GM12878 (cell line): ENCODE measurements at regions not wholly inside any gene's neighbourhood (a gene's known extent, or its start where the extent isn't known, plus 50 kb on each side); places are given as distances from the start of the nearest gene placed in this dataset.

Experiments
- RFX5 ChIP-seq: IDR thresholded peaks from 2 replicates; pipeline ENCODE4 v1.6.1; 2011; ENCODE audit warnings: low read depth, low read length, improper control_type of control experiment
- TF ChIP-seq, protein P1 (sequence below): IDR thresholded peaks from 2 replicates; pipeline ENCODE4 v1.6.1; 2011; ENCODE audit warnings: mild to moderate bottlenecking, low read depth, low read length, moderate library complexity; ENCODE audit not compliant: insufficient replicate concordance
- TF ChIP-seq, protein P2 (sequence below), 3 experiments: IDR thresholded peaks in 2 of 3; conservative IDR thresholded peaks in 1 of 3; 2 replicates each; pipeline ENCODE4 v1.5.1; 2011; ENCODE audit warnings: low read depth in 3 of 3, low read length in 3 of 3, mild to moderate bottlenecking in 3 of 3, control low read depth in 2 of 3, moderate library complexity in 2 of 3, inconsistent platforms in 1 of 3, mixed read lengths in 1 of 3; ENCODE audit not compliant: control insufficient read depth in 2 of 3, insufficient read depth in 1 of 3; ENCODE audit errors: extremely low read depth in 1 of 3

DNA sequence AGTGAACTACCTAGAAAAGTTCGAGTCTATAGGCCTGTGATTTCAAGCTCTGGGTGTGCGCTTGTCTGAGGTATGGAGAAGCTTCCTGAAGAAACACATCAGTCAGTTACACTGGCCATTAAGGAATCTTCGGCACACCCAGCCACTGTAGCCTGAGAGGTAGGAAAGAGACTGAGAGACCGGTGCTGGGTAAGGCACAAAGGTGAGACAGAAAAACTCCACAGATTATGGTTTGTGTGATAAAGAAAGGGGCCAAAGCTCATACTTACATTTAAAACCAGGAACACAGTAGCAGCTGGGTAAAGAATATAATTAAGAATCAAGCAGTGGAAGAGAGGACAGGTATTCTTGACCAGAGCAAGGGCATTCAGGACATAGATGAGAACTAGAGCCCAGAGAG is 74.8 kb upstream of the TTC29 start:
- TF ChIP-seq, protein P1, sequence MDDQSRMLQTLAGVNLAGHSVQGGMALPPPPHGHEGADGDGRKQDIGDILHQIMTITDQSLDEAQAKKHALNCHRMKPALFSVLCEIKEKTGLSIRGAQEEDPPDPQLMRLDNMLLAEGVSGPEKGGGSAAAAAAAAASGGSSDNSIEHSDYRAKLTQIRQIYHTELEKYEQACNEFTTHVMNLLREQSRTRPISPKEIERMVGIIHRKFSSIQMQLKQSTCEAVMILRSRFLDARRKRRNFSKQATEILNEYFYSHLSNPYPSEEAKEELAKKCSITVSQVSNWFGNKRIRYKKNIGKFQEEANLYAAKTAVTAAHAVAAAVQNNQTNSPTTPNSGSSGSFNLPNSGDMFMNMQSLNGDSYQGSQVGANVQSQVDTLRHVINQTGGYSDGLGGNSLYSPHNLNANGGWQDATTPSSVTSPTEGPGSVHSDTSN: no peak
- TF ChIP-seq, protein P2, sequence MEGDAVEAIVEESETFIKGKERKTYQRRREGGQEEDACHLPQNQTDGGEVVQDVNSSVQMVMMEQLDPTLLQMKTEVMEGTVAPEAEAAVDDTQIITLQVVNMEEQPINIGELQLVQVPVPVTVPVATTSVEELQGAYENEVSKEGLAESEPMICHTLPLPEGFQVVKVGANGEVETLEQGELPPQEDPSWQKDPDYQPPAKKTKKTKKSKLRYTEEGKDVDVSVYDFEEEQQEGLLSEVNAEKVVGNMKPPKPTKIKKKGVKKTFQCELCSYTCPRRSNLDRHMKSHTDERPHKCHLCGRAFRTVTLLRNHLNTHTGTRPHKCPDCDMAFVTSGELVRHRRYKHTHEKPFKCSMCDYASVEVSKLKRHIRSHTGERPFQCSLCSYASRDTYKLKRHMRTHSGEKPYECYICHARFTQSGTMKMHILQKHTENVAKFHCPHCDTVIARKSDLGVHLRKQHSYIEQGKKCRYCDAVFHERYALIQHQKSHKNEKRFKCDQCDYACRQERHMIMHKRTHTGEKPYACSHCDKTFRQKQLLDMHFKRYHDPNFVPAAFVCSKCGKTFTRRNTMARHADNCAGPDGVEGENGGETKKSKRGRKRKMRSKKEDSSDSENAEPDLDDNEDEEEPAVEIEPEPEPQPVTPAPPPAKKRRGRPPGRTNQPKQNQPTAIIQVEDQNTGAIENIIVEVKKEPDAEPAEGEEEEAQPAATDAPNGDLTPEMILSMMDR (IDR thresholded peaks at IDR 0.05 in 2 of 3, conservative IDR thresholded peaks at IDR 0.05 in 1 of 3; ENCODE audit: control insufficient read depth in 2 of 3, extremely low read depth in 1 of 3, insufficient read depth in 1 of 3, low read depth in 3 of 3, low read length in 3 of 3): no peak
- TF ChIP-seq RFX5: no peak
